ENCODE measurements at regions not wholly inside any gene's neighbourhood (a gene's known extent, or its start where the extent isn't known, plus 50 kb on each side); places are given as distances from the start of the nearest gene placed in this dataset.

DNA sequence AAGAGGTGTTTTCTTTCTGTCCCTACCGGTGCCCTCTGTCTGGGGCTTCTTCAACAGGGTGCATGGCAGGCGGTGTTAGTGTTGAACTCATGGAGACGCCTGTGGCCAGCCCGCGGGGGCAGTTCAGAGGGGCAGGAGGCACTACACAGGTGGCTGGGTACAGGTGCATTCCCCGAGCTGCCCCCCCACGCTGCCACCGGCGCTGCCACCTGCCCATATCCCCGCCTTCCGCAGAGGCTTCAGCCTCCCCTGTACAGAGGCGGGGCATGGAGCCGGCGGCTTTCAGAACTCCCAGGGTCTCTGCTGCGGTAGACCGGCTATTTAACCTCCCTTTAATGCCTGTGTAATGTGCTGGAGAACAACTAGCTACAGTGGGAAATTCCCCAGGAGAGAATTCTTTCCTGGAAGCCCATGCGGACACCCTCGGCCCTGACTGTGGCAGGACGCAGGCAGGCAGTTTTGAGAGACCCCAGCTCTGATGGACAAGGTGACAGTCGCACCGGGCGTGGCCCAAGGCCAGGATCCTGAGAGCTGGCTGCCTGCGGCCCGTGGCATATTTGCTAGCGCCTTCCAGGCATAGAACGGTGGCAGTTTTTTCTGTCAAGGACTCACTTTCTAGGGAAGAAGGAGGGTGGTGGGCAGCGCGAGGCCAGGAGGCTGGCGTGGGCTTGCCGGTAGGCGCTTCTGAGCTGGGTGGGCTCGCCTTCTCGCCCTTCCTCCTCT is 53.7 kb upstream of the ZNF32 start:
- Histone ChIP-seq H3K9me3 (no peaks in the 10 kb centered on the region), H3K36me3 (no peaks in the 10 kb centered on the region), H3K4me3 (no peak overlapping the region), H3K27ac (no peak overlapping the region), H3K27me3 (no peaks in the 10 kb centered on the region), H3K4me1 (no peaks in the 10 kb centered on the region)
- no peak for TF ChIP-seq POLR2A (IDR thresholded peaks at IDR 0.05)
- TF ChIP-seq, protein P1, sequence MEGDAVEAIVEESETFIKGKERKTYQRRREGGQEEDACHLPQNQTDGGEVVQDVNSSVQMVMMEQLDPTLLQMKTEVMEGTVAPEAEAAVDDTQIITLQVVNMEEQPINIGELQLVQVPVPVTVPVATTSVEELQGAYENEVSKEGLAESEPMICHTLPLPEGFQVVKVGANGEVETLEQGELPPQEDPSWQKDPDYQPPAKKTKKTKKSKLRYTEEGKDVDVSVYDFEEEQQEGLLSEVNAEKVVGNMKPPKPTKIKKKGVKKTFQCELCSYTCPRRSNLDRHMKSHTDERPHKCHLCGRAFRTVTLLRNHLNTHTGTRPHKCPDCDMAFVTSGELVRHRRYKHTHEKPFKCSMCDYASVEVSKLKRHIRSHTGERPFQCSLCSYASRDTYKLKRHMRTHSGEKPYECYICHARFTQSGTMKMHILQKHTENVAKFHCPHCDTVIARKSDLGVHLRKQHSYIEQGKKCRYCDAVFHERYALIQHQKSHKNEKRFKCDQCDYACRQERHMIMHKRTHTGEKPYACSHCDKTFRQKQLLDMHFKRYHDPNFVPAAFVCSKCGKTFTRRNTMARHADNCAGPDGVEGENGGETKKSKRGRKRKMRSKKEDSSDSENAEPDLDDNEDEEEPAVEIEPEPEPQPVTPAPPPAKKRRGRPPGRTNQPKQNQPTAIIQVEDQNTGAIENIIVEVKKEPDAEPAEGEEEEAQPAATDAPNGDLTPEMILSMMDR (IDR thresholded peaks at IDR 0.05), result no peak
- no peak for DNase-seq

DNA sequence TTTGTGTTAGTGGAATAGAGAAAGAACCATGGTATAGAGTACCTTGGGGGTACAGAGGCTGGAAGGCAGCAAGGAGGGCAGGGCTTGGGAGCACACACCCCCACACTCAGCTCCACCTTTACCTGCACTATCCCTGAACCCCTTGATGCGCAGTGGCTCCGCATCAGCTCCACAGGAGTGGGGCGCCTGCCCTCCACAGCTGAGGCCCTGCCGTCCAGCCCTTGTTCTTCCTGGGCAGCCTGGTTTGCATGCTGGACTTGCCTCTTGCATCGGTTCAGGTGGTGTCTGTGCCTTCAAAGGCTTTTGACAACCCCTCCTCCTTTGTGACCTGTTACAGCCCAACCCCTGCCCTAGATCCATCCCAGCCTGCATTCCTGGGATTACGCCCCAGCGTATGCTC is 52.6 kb upstream of the ZNF32 start:
- no peak overlapping the region for H3K4me3 ChIP-seq
- no peak for DNase-seq
- H3K4me1 ChIP-seq, result no peaks in the 10 kb centered on the region
- no peaks in the 10 kb centered on the region for H3K36me3 ChIP-seq
- no peak overlapping the region for H3K27ac ChIP-seq
- no peaks in the 10 kb centered on the region for H3K27me3 ChIP-seq
- H3K9me3 ChIP-seq, result no peaks in the 10 kb centered on the region
- TF ChIP-seq, protein P1 (IDR thresholded peaks at IDR 0.05), result no peak
- TF ChIP-seq POLR2A (IDR thresholded peaks at IDR 0.05), result no peak

DNA sequence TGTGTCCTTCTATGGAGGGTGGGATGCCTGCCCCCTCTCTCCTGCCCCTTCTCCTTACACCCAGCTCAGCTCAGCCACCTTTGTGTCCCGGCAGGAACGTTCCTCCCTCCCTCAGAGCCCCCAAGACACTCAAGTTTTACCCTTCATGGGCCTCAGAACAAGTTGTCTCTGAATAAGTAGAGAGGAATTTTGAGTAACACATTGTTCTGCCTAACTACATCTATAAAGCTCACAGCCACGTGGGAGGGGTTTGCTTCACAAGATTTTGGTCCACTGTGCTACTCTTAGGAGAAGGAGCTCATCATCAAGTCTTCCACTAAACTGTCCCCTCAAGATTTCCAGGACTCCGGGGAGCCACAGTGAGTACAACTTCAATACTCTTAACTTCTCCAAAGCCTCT is 51.6 kb upstream of the ZNF32 start:
- DNase-seq, result no peak
- H3K36me3 ChIP-seq, result no peaks in the 10 kb centered on the region
- H3K4me1 ChIP-seq, result no peaks in the 10 kb centered on the region
- no peaks in the 10 kb centered on the region for H3K9me3 ChIP-seq
- H3K4me3 ChIP-seq, result no peak overlapping the region
- no peaks in the 10 kb centered on the region for H3K27me3 ChIP-seq
- H3K27ac ChIP-seq, result no peak overlapping the region
- TF ChIP-seq, protein P1 (IDR thresholded peaks at IDR 0.05), result no peak
- no peak for TF ChIP-seq POLR2A (IDR thresholded peaks at IDR 0.05)

DNA sequence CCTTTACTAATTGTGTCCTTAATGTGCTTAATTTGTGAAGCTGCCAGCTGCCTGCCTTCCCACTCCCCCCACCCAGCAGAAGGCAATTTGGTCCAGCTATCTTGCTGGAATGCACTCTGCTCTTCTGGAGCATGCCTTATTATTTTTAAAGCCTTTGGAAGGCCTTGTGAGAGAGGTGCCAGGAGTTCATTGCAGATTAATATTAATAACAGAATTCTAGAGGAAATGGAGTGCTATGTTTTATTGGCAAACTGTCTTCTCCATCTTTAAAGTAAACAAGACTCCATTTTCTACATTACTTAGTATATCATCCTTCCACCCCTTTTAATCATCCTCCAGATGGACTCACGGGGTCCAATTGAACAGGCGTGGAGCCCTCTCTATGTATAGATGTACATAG is 50.8 kb upstream of the ZNF32 start:
- no peak for DNase-seq
- no peaks in the 10 kb centered on the region for H3K9me3 ChIP-seq
- no peaks in the 10 kb centered on the region for H3K27me3 ChIP-seq
- TF ChIP-seq, protein P1 (IDR thresholded peaks at IDR 0.05), result no peak
- no peak for TF ChIP-seq POLR2A (IDR thresholded peaks at IDR 0.05)
- H3K4me3 ChIP-seq, result no peak overlapping the region
- no peak overlapping the region for H3K27ac ChIP-seq
- H3K36me3 ChIP-seq, result no peaks in the 10 kb centered on the region
- H3K4me1 ChIP-seq, result no peaks in the 10 kb centered on the region

Small RNA genes lying in the stretch of these regions (small RNA-seq; reads per million reads assigned to genes)
- 0 reads per million in 2 donors for gene UQCRHP3
